ENCODE measurements at regions not wholly inside any gene's neighbourhood (a gene's known extent, or its start where the extent isn't known, plus 50 kb on each side); places are given as distances from the start of the nearest gene placed in this dataset.

- no peak for FAIRE-seq
These were observed 212.5 kb upstream of the CNR1 start for GRCh38 chr6:88378639-88379038.

DNA sequence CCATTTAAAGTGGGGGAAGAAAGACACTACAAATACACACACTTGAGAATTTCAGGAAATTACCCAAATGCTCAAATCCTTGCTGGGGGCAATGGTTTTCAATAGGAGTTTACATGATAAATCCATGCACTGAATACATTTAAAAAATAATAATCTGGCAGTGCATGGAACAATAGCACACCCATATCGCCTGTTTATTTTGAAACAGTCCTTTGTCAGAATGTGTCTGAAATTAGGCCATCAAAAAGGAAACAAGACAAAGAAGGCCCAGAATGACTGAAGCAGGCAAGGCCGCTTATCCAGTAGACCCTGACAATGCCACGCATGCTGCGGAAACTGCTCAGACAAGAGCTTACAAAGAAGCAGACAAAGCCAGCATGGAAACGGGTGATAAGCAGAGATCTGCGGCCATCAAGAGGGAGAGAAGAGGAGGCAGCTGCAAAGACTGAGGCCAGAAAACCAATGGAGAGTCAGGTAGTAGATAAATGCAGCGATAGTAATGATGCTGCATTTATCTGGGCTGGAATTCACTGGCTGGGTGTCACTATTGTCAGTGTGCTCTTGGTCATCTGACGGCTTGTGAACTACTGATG is 211.9 kb upstream of the CNR1 start:
- no peak for FAIRE-seq

GRCh38 chr6:88376768-88377387 is 210.7 kb upstream of the CNR1 start:
- FAIRE-seq: no peak

DNA sequence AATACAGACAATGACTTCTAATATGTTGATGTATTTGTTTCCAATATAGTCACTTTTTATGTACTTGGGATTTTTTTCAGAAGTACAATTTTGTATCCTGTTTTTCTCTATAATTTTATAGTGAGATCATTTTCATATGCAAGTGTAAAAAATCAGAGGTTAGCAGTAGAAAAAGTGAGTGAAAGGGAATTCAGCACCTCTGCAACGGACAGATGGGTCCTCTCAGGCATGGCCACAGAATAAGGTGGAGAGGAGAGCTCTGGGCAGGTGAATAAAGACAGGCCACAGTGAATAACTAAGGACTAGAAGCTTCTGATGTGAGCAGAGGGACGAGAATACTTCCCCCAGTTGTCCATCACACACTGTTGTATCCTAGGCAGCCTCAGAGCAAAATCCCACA is 210.1 kb upstream of the CNR1 start:
- no peak for FAIRE-seq

DNA sequence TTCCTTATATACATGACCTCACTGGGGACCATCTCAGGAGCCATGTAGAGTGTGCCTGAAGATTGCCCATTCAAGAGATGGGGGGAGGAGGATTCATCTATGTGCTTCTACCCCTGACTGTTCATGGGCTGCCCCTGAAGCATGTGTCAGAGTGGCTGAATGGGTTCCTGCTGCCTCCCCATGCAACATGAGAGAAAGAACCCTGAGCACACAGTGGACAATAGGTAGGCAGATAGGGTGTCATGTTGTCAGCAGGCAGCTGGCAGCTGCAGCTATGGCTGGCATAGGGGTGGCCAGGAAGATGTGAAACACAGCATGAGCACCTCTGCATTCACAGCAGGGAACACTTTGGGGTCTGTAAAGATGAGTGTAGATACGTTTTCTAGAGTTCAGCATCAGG is 208.4 kb upstream of the CNR1 start:
- no peak for FAIRE-seq

- FAIRE-seq: no peak
These were observed 205.3 kb upstream of the CNR1 start for GRCh38 chr6:88371480-88371879.

DNA sequence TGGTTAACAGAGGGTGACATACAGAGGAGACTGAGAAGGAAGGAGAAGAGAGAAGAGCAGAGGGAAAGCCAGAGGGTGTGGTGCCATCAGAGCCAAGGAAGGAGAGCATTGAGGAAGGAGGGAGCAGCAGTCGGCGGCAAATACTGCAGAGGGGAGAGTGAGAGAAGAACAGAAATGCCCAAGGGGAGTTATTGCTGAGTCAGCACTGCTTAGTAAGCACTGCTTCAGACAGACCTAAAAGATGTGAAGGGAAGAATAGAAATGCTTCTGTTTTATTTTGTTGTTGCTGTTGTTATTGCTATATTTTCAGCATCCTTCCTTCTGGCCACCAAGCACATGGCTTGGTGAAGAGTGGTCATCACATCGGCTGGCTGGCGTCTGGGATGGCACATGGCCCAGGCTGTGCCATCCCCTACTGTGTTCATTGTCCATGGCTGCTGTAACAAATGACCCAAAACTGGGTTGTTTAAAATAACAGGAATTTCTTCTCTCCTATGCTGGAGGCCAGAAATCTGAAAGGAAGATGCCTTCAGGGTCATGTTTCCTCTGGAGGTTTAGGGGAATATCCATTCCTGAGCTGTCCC is 204.1 kb upstream of the CNR1 start:
- FAIRE-seq: no peak

- no peak for FAIRE-seq
These were observed 203.1 kb upstream of the CNR1 start for GRCh38 chr6:88369262-88369661.

DNA sequence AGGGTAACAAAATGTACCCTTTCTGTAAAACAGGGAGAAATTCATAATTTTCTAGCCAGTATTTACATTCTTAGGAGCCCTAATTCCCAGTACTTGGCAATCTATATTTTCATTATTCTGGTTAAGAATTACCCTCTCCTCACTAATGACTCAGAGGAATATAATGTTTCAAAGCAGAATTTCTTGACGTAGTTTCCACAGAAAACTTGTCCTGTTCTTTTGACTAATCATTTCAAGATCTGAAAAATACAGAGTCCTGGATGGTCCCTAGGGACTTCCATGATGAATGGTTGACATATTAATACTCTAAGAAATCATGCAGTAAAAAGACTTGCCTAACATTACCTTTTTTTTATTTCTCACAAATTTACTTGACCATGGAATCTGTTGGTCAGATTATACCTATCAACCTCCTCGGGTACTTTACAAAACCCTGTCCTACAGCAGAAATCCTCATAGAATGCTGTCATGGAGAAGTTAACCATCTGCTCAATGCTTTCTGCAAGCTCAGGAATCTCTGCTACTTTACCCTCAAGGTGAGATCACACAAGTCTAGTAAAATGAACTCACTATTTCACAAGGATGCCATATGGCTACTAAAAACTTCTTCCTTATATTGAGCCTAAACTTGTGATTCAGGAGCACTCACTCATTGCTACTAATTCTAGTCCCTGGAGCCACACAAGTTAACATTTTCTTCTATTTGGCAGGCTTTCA is 202.1 kb upstream of the CNR1 start:
- no peak for FAIRE-seq

GRCh38 chr6:88367248-88367647 is 201.1 kb upstream of the CNR1 start:
- FAIRE-seq: no peak

DNA sequence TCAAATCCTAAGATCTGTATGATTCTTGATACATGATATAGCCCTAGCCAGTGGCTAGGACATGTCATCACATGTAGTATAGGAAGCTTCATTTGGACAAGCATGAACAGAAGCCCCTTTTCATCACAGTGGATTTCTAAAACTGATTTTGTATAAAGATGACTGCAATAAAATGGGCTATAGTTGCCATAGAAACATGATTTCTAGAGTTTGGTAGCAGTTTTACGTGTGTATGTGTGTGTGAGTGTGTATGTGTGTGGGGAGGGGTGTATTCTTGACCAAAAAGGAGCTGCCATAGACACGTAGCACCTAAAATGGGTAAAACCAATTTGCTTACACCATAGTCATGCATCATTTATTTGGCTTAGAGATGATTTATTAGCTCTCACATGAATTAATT is 200.5 kb upstream of the CNR1 start:
- FAIRE-seq: no peak

GRCh38 chr6:88365656-88366055 is 199.5 kb upstream of the CNR1 start:
- no peak for FAIRE-seq

GRCh38 chr6:88365230-88365629 is 199.1 kb upstream of the CNR1 start:
- no peak for FAIRE-seq

DNA sequence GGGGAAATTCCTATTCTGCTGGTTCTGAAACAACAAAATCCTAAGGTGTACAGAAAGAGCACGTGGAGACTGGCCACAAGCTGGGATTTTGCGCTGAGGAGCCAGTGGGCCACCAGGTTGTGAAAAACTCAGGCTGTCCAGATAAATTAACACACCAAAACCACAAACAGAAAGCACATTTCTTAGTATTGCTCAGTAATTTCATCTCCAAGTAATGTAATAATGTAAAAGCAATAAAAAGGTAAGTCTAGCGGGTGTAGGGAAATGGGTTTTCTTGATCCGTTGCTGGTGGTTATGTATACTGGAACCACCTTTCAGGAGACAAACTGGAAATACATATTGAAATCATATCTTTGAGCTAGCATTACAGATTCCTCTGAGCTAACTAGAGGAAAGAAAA is 195.6 kb upstream of the CNR1 start:
- FAIRE-seq: no peak

- FAIRE-seq: no peak
These were observed 195.2 kb upstream of the CNR1 start for GRCh38 chr6:88361298-88361697.

DNA sequence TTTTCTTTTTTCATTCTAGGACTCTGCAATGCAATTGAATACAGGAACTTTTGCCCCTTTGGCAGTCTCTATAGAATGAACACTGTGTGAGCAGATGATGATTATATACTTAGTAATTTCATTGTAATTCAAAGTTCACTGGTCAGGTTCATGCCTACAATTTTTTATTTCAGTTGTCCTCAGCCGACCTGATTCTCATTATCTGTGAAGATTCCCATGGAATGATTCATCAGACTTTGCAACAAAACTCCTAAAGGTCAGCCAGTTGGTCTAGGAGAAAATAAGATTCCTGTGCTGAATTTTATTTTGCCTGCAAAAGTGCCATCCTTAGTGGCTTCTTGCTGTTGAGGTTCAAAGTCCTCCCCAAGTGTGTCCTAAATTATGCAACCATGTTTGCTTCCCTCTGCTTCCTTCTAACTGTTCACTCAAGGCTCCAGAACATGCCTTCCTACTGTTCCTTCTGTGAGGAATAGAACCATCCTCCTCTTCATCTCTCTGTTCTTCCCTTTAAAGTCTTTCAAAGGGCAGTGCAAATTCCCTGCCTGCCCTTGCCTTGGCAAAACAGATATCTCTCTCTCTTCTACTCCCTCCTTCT is 194.2 kb upstream of the CNR1 start:
- no peak for FAIRE-seq

DNA sequence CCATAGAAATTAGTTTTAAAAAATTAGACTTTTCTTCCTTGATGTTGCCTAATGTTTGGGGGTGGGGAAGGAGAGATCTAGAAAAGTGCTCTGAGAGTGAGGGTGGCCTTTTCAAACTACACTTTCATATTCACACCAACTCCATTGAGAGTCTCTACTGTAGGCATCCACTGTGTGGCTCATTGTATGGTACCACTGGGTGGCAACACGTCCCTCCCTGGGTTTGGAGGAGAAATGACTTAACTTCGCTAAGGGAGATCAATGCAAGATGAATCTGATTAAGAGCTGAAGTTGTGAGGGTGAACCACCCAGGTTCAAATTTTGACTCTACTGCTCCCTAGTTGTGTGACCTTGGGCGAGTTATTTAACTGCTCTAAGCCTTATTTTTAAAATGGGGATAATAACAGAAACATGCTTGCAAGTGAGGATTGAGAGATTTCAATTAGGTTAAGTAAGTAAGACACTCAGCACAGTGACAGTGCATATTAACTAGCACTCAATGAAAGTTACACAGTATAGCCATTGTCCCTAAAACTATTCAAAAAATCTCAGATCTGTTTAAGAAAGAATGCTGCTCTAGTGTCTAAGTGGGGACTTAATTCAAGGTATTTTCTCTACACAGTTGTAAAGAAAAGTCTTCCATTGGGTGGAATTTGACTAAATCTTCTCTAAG is 193.5 kb upstream of the CNR1 start:
- FAIRE-seq: no peak

- no peak for FAIRE-seq
These were observed 192.7 kb upstream of the CNR1 start for GRCh38 chr6:88358846-88359245.

DNA sequence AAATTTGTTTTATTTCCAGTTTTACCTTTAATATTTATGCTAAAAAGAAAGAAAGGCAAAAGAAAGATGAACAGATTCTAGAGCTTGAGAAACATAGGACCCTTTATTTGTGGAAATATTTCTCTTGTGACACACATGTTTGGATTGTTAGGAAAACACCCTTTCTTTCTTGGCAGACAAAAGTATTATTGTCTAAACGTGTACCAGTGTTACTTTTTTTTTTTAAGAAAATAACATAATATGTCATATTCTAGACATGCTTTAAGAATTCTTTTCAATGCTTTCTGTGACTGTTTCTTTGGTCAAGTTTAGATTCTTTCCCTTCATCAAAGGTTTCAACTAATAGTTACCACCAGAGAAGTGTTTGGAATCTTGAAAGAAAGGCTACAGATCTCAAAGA is 183.4 kb upstream of the CNR1 start:
- FAIRE-seq: no peak

DNA sequence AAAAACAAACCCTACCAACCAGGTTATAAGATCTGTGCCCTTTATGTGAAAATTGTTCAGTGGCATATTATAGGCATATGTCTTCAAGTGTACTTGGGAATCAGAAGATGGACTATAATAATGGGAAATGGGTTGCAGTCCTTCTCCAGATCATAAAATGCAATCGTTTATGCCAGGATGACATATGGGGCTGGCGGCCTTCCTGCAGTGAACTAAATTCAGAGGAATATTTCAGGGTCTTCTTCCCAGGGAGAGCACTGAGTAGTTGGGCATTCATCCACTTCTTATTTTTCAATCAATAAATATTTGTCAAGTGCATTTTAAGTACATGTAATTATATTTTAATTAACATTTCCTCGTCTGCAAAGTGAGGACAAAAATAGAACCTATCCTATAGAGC is 176.2 kb upstream of the CNR1 start:
- FAIRE-seq: no peak

DNA sequence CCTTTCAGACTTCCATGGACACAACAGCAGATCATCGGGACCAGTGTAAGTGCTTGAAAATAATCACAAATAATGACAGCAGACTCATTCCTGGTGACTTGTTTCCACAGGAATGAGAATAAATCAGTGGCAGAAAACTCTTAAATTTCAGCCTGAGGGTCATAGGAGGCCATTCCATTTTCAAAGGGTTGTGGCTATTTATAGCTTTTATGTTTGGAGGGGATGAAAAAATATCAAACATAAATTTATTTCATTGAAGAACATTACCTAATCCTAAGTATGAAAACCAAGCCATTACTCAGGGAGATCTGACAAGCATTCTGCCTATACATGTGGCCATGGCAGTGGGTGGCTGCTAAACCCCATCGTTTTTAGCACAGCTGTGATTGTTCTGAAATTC is 173.6 kb upstream of the CNR1 start:
- FAIRE-seq: no peak

GRCh38 chr6:88321306-88321705 is 155.2 kb upstream of the CNR1 start:
- FAIRE-seq: no peak

- no peak for FAIRE-seq
These were observed 145.4 kb upstream of the CNR1 start for GRCh38 chr6:88311561-88311960.

Data from A204.1 (cell line).